Neural cell (in vitro differentiated cells): ENCODE measurements at regions not wholly inside any gene's neighbourhood (a gene's known extent, or its start where the extent isn't known, plus 50 kb on each side); places are given as distances from the start of the nearest gene placed in this dataset.

ENCODE experiments used
- H2AFZ ChIP-seq: fragments of 200-600, 300-800 bp; sonication (generic), shearing (Covaris generic); 2 replicates; pipeline ENCODE4 v1.6.0; 2014; ENCODE audit warnings: low read depth, mild to moderate bottlenecking, antibody characterized with exemption, low read length, moderate library complexity
- H3F3A ChIP-seq: fragments of 200-600 bp; shearing (Covaris generic); 2 replicates; pipeline ENCODE4 v1.6.1; 2016; ENCODE audit warnings: mild to moderate bottlenecking, moderate library complexity, mixed read lengths, antibody characterized with exemption, low read length; ENCODE audit not compliant: insufficient read depth, poor library complexity, severe bottlenecking
- H3K27ac ChIP-seq: fragments of 200-600, 300-800 bp; sonication (generic), shearing (Covaris generic); 2 replicates; pipeline ENCODE4 v1.5.1; 2014; ENCODE audit warnings: mild to moderate bottlenecking, low read length, moderate library complexity
- H3K27me3 ChIP-seq: fragments of 300-800, 200-600 bp; sonication (generic), shearing (Covaris generic); 2 replicates; pipeline ENCODE4 v1.6.0; 2014; ENCODE audit warnings: mild to moderate bottlenecking, low read depth, low read length, moderate library complexity; ENCODE audit not compliant: insufficient read depth
- H3K36me3 ChIP-seq: fragments of 300-800, 200-600 bp; sonication (generic), shearing (Covaris generic); 2 replicates; pipeline ENCODE4 v1.5.1; 2014; ENCODE audit warnings: mild to moderate bottlenecking, antibody characterized with exemption, low read length, moderate library complexity; ENCODE audit not compliant: insufficient read depth
- H3K4me2 ChIP-seq: fragments of 300-800, 200-600 bp; sonication (generic), shearing (Covaris generic); 2 replicates; pipeline ENCODE4 v1.6.0; 2014; ENCODE audit warnings: mild to moderate bottlenecking, low read length
- H3K4me3 ChIP-seq: fragments of 300-800, 200-600 bp; sonication (generic), shearing (Covaris generic); 2 replicates; pipeline ENCODE4 v1.5.1; 2014; ENCODE audit warnings: mild to moderate bottlenecking, low read length, moderate library complexity
- H3K79me2 ChIP-seq: fragments of 200-600 bp; shearing (Covaris generic); replicated peaks from 2 replicates; pipeline ENCODE4 v1.6.0; 2014; ENCODE audit warnings: mild to moderate bottlenecking, low read length, moderate library complexity; ENCODE audit not compliant: insufficient read depth
- H3K9ac ChIP-seq: fragments of 300-800, 200-600 bp; sonication (generic), shearing (Covaris generic); 2 replicates; pipeline ENCODE4 v1.6.1; 2016; ENCODE audit warnings: mild to moderate bottlenecking, low read length, mixed read lengths
- H3K9me2 ChIP-seq: fragments of 200-600 bp; shearing (Covaris generic); 2 replicates; pipeline ENCODE4 v1.6.1; 2016; ENCODE audit warnings: mild to moderate bottlenecking, low read length, mixed read lengths; ENCODE audit not compliant: insufficient read depth
- H3K9me3 ChIP-seq: fragments of 200-600, 300-800 bp; sonication (generic), shearing (Covaris generic); 2 replicates; pipeline ENCODE4 v1.6.1; 2016; ENCODE audit warnings: mild to moderate bottlenecking, mixed run types, low read length, moderate library complexity, mixed read lengths
- H4K20me1 ChIP-seq: fragments of 200-600 bp; shearing (Covaris generic); 2 replicates; pipeline ENCODE4 v1.6.1; 2016; ENCODE audit warnings: mild to moderate bottlenecking, mixed run types; ENCODE audit not compliant: insufficient read depth
- CTCF ChIP-seq: fragments of 450-650 bp; IDR thresholded peaks from 2 replicates; pipeline ENCODE4 v1.5.1; 2014; ENCODE audit warnings: antibody characterized with exemption, mild to moderate bottlenecking, moderate library complexity; ENCODE audit not compliant: poor library complexity, severe bottlenecking
- EP300 ChIP-seq: fragments of 450-650 bp; conservative IDR thresholded peaks from 2 replicates; pipeline ENCODE4 v1.6.1; 2014; ENCODE audit warnings: antibody characterized with exemption, mild to moderate bottlenecking, moderate library complexity; ENCODE audit not compliant: poor library complexity, severe bottlenecking
- EZH2 ChIP-seq: fragments of 200-600, 300-800 bp; shearing (Covaris generic), sonication (generic); IDR thresholded peaks from 2 replicates; pipeline ENCODE4 v1.6.1; 2014; ENCODE audit warnings: antibody characterized with exemption, low read length, borderline replicate concordance, mild to moderate bottlenecking; ENCODE audit not compliant: insufficient read depth, poor library complexity, severe bottlenecking
- MXI1 ChIP-seq: fragments of 450-650 bp; conservative IDR thresholded peaks from 2 replicates; pipeline ENCODE4 v1.6.1; 2014; ENCODE audit warnings: antibody characterized with exemption, mild to moderate bottlenecking; ENCODE audit not compliant: poor library complexity, severe bottlenecking
- POLR2AphosphoS5 ChIP-seq: IDR thresholded peaks from 2 replicates; pipeline ENCODE4 v1.6.1; 2012
- RAD21 ChIP-seq: fragments of 450-650 bp; conservative IDR thresholded peaks from 2 replicates; pipeline ENCODE4 v1.6.1; 2014; ENCODE audit warnings: antibody characterized with exemption, mild to moderate bottlenecking, moderate library complexity
- REST ChIP-seq: IDR thresholded peaks from 2 replicates; pipeline ENCODE4 v1.6.1; 2012; ENCODE audit warnings: borderline replicate concordance
- SMC3 ChIP-seq: fragments of 450-650 bp; conservative IDR thresholded peaks from 2 replicates; pipeline ENCODE4 v1.6.1; 2014; ENCODE audit warnings: antibody characterized with exemption, mild to moderate bottlenecking, moderate library complexity; ENCODE audit not compliant: poor library complexity
- TAF1 ChIP-seq: IDR thresholded peaks from 2 replicates; pipeline ENCODE4 v1.6.1; 2012; ENCODE audit warnings: low read depth

GRCh38 chr7:52958621-52959140 lies 76.8 kb upstream of the POM121L12 start:
- no peak overlapping the region for H2AFZ ChIP-seq
- H3K36me3 ChIP-seq: no peaks in the 10 kb centered on the region
- no peak overlapping the region for H3K9ac ChIP-seq
- no peaks in the 10 kb centered on the region for H4K20me1 ChIP-seq
- H3K27me3 ChIP-seq: no peaks in the 10 kb centered on the region
- H3K4me2 ChIP-seq: no peak overlapping the region
- H3K9me2 ChIP-seq: no peaks in the 10 kb centered on the region
- H3K9me3 ChIP-seq: no peaks in the 10 kb centered on the region
- no peaks in the 10 kb centered on the region for H3F3A ChIP-seq
- TF ChIP-seq MXI1: no peak
- no peak for TF ChIP-seq RAD21
- H3K4me3 ChIP-seq: no peak overlapping the region
- no peaks in the 10 kb centered on the region for H3K79me2 ChIP-seq
- no peak overlapping the region for H3K27ac ChIP-seq

DNA sequence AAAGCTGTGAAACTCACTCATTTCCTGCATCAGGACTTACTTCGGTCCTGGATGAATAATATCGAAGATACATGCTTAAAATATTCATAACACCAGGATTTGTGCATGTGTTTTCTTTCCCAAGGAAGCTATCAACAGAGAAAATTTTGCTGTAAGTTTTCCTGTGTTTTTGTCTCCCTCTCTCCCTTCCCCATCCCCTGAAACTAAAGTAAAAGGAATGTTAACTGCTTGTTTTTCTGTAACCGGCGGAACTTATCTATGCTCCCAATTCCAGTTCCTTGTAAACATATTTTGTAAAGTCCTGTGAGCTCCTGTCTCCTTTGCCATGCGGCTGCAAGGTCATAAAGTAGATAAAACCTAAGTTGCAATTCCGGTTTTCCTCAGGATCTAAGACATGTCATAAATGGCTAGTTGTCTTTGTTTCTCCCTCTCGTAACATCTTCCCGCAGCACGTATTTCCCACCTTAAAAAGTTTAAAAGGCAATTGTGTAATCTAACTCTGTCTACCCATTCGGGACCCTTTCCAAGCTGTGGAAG lies 79.0 kb upstream of the POM121L12 start:
- no peak overlapping the region for H3K9ac ChIP-seq
- no peaks in the 10 kb centered on the region for H4K20me1 ChIP-seq
- H3F3A ChIP-seq: no peaks in the 10 kb centered on the region
- H2AFZ ChIP-seq: no peak overlapping the region
- H3K79me2 ChIP-seq: no peaks in the 10 kb centered on the region
- H3K4me3 ChIP-seq: no peak overlapping the region
- no peaks in the 10 kb centered on the region for H3K36me3 ChIP-seq
- H3K4me2 ChIP-seq: no peak overlapping the region
- H3K27ac ChIP-seq: no peak overlapping the region
- no peaks in the 10 kb centered on the region for H3K27me3 ChIP-seq
- TF ChIP-seq POLR2AphosphoS5 (no peak), CTCF (no peak), EP300 (no peak), MXI1 (no peak), EZH2 (no peak), SMC3 (no peak), RAD21 (no peak)
- no peaks in the 10 kb centered on the region for H3K9me2 ChIP-seq
- no peaks in the 10 kb centered on the region for H3K9me3 ChIP-seq

DNA sequence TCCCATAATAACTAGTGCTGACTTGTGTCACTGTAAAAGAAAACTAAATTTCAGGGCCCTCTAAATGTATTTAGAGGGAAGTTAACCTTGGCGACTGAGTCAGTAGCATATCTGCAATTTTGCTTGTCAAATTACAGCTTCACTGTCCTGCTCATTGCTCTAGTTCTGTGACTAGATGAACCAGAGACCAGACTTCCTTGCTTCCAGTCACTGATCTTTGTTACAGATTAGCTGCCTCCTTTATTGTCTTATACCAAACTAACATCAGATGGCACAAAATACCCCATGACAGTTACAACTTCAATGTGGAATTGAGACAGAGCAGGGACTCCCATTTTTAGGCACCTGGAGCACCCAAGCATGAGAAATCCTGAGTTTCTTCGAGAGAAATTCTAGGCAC lies 79.9 kb upstream of the POM121L12 start:
- no peak for TF ChIP-seq RAD21
- TF ChIP-seq MXI1: no peak
- TF ChIP-seq REST: no peak
- TF ChIP-seq SMC3: no peak
- no peak for TF ChIP-seq TAF1
- TF ChIP-seq EP300: no peak
- no peak for TF ChIP-seq EZH2
- no peak for TF ChIP-seq POLR2AphosphoS5
- TF ChIP-seq CTCF: no peak
- no peak overlapping the region for H3K9ac ChIP-seq
- H3K4me2 ChIP-seq: no peak overlapping the region

More for the DNA sequence above, 79.9 kb upstream of the POM121L12 start:
- Histone ChIP-seq H3K9me3 (no peaks in the 10 kb centered on the region), H3F3A (no peaks in the 10 kb centered on the region), H3K27me3 (no peaks in the 10 kb centered on the region), H3K36me3 (no peaks in the 10 kb centered on the region), H4K20me1 (no peaks in the 10 kb centered on the region), H3K9me2 (no peaks in the 10 kb centered on the region), H3K79me2 (no peaks in the 10 kb centered on the region), H3K4me3 (no peak overlapping the region), H3K27ac (no peak overlapping the region), H2AFZ (no peak overlapping the region)
